ENCODE measurements at regions not wholly inside any gene's neighbourhood (a gene's known extent, or its start where the extent isn't known, plus 50 kb on each side); places are given as distances from the start of the nearest gene placed in this dataset.

DNA sequence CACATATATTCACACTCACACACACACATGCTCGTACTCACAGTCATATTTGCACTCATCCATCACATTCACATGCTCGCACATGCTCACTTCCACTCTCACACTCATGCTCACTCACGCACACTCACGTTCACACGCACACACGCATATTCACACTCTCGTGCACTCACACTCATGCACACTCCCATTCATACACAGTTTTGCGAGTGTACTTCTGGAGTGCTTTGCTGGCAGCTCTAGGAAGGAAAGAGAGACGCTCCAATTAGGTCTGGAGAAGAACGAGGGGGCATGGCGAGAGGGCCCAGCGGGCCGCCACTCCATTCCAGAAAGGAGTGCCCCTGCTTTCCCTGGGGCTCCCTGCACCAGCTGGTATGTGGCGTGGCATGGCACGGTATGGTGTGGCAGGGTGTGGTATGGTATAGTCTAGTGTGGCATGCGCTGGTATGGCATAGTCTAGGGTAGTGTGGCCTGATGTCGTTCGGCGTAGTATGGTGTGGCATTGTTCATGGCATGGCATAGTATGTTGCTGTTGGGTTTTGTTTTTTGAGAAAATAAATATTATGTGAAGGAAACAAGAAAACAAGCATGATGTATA lies 216.8 kb upstream of the CDYL start:
- TF ChIP-seq ARNTL (CRISPR knock-in tag; IDR thresholded peaks at IDR 0.05; ENCODE audit: borderline replicate concordance, low read depth) (no peak), ZFP3 (CRISPR knock-in tag; IDR thresholded peaks at IDR 0.05) (no peak), ZNF70 (CRISPR knock-in tag; IDR thresholded peaks at IDR 0.05) (no peak)
- TF ChIP-seq, protein P1, sequence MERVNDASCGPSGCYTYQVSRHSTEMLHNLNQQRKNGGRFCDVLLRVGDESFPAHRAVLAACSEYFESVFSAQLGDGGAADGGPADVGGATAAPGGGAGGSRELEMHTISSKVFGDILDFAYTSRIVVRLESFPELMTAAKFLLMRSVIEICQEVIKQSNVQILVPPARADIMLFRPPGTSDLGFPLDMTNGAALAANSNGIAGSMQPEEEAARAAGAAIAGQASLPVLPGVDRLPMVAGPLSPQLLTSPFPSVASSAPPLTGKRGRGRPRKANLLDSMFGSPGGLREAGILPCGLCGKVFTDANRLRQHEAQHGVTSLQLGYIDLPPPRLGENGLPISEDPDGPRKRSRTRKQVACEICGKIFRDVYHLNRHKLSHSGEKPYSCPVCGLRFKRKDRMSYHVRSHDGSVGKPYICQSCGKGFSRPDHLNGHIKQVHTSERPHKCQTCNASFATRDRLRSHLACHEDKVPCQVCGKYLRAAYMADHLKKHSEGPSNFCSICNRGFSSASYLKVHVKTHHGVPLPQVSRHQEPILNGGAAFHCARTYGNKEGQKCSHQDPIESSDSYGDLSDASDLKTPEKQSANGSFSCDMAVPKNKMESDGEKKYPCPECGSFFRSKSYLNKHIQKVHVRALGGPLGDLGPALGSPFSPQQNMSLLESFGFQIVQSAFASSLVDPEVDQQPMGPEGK (CRISPR knock-in tag; IDR thresholded peaks at IDR 0.05; ENCODE audit: borderline replicate concordance): no peak

All from SK-N-SH treated with all-trans-retinoic acid at 6 μM for 48 hours (cell line).